IPS-20b (cell line): ENCODE measurements at regions not wholly inside any gene's neighbourhood (a gene's known extent, or its start where the extent isn't known, plus 50 kb on each side); places are given as distances from the start of the nearest gene placed in this dataset.
"Not testable (repeated sequence)": the region's sequence is repeated elsewhere in the genome, so short reads cannot be mapped to it uniquely, and the experiment has no call there.

ENCODE experiments used
- H3K27ac ChIP-seq: one replicate; pipeline ENCODE4 v1.5.1; 2013; ENCODE audit warnings: low read length
- H3K27me3 ChIP-seq: 2 replicates; pipeline ENCODE4 v1.6.1; 2013; ENCODE audit warnings: mild to moderate bottlenecking, low read length, inconsistent platforms; ENCODE audit not compliant: insufficient read depth
- H3K36me3 ChIP-seq: 2 replicates; pipeline ENCODE4 v1.6.1; 2013; ENCODE audit warnings: low read depth, mild to moderate bottlenecking, inconsistent platforms, low read length, moderate library complexity; ENCODE audit not compliant: insufficient read depth
- H3K4me1 ChIP-seq: 2 replicates; pipeline ENCODE4 v1.6.1; 2013; ENCODE audit warnings: mild to moderate bottlenecking, control low read depth, inconsistent platforms, low read length, moderate library complexity; ENCODE audit not compliant: insufficient read depth
- H3K4me3 ChIP-seq: 2 replicates; pipeline ENCODE4 v1.5.1; 2013; ENCODE audit warnings: mild to moderate bottlenecking, low read length, inconsistent platforms
- H3K9ac ChIP-seq: 2 replicates; pipeline ENCODE4 v1.6.1; 2013; ENCODE audit warnings: low read depth, mild to moderate bottlenecking, inconsistent platforms, low read length, moderate library complexity
- H3K9me3 ChIP-seq: 2 replicates; pipeline ENCODE4 v1.6.1; 2013; ENCODE audit warnings: mild to moderate bottlenecking, low read depth, low read length, inconsistent platforms; ENCODE audit not compliant: insufficient read depth

DNA sequence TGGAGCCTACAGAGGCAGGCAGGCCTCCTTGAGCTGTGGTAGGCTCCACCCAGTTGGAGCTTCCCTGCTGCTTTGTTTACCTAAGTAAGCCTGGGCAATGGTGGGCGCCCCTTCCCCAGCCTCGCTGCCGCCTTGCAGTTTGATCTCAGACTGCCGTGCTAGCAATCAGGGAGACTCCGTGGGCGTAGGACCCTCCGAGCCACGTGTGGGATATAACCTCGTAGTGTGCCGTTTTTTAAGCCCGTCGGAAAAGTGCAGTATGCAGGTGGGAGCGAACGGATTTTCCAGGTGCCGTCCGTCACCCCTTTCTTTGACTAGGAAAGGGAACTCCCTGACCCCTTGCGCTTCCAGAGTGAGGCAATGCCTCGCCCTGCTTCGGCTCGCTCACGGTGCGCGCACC is 176.9 kb downstream of the TTC6 start:
- not testable (repeated sequence) for H3K27me3 ChIP-seq, H3K36me3 ChIP-seq, H3K4me1 ChIP-seq, H3K9me3 ChIP-seq, H3K4me3 ChIP-seq, H3K27ac ChIP-seq, H3K9ac ChIP-seq

DNA sequence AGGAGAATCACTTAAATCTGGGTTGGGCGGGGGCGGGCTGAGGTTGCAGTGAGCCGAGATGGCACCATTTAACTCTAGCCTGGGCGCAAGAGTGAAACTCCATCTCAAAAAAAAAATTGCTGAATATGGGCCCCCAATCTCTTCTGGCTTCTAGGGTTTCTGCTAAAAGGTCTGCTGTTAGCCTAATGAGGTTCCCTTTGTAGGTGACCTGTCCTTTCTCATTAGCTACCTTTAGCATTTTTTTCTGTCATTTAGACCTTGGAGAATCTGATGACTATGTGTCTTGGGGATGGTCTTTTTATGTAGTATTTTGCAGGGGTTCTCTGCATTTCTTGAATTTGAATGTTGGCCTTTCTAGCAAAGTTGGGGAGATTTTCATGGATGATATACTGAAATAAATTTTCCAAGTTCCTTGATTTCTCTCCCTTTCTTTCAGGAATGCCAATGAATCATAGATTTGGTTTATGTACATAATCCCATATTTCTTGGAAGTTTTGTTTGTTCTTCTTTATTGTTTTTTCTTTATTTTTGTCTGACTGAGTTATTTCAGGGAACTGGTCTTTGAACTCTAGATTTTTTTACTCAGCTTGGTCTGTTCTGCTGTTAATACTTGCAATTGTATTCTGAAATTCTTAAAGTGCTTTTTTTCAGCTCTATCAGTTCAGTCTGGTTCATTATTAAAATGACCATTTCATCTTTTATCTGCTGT is 181.5 kb downstream of the TTC6 start:
- no peaks in the 10 kb centered on the region for H3K4me1 ChIP-seq
- no peaks in the 10 kb centered on the region; the same call in 1 of the 2 replicates for H3K9me3 ChIP-seq
- H3K4me3 ChIP-seq = no peak overlapping the region
- H3K9ac ChIP-seq = no peak overlapping the region
- no peak overlapping the region for H3K27ac ChIP-seq
- H3K36me3 ChIP-seq = no peaks in the 10 kb centered on the region
- H3K27me3 ChIP-seq = no peaks in the 10 kb centered on the region

DNA sequence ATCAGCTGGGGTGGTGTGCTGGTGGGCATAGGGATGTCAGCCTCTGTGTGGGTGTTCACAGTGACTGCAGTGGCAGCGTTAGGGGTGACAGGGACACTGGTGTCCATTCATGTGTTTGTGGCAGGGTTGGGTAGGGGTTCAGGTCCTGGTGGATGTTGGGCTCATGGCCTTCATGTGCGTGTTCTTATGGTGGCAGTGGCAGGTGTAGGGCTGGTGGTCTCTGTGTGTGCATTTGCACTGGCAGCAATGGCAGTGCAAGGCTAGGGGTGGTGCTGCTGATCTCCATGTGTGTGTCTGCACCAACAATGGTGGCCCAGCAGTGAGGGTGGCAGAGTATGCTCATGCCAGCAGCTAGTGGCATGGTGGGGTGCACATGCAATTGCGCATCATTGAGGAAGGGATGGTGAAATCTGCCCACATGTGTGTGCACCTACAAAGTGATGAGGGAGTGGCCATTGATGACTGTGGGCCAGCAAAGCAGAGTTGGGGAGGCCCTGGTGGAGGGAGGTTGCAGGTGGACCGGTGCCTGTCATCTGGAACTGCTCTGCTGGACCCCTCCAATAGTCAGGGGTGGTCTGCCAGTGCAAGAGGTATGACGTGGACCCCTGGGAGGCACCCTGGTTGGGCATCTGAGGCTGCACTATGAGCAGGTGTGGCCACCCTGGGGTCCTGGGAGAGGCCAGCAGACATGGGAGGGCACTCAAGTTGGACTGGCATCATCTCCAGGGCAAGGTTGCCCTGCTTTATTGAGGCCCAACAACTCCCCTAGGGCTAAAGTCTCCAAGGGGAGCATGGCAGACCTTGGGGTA is 182.9 kb downstream of the TTC6 start:
- H3K4me3 ChIP-seq = no peak overlapping the region
- H3K27me3 ChIP-seq = no peaks in the 10 kb centered on the region
- H3K27ac ChIP-seq = no peak overlapping the region
- H3K36me3 ChIP-seq = no peaks in the 10 kb centered on the region
- H3K9me3 ChIP-seq = no peaks in the 10 kb centered on the region; the same call in 1 of the 2 replicates
- H3K4me1 ChIP-seq = no peaks in the 10 kb centered on the region
- H3K9ac ChIP-seq = no peak overlapping the region

DNA sequence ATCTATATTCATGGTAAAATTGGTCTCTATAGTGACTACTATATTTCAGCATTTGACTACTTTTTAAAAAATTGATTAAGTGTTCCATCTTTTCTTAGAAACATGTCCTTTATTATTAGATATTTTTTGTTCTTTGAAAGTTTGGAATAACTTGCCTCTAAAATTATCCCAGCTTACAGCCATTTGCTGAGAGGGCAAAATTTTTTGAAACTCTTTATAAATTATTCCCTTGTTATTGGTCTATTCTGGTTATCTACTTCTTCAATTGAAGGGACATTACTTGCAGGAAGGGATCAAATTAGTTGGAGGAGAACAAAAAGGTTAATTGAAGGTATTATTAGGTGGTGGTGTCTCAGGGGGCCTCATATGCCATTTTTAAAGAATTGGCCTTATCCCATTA is 184.1 kb downstream of the TTC6 start:
- H3K9ac ChIP-seq = no peak overlapping the region
- no peaks in the 10 kb centered on the region for H3K4me1 ChIP-seq
- no peak overlapping the region for H3K4me3 ChIP-seq
- no peak overlapping the region for H3K27ac ChIP-seq
- no peaks in the 10 kb centered on the region for H3K9me3 ChIP-seq
- no peaks in the 10 kb centered on the region for H3K36me3 ChIP-seq
- no peaks in the 10 kb centered on the region for H3K27me3 ChIP-seq

DNA sequence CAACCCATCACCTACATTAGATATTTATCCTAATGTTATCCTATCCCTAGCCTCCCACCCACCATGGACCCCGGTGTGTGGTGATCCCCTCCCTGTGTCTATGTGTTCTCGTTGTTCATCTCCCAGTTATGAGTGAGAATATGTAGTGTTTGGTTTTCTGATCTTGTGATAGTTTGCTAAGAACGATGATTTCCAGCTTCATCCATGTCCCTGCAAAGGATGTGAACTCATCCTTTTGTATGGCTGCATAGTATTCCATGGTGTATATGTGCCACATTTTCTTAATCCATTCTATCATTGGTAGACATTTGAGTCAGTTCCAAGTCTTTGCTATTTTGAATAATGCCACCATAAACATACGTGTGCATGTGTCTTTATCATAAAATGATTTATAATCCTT is 185.3 kb downstream of the TTC6 start:
- H3K27me3 ChIP-seq = not testable (repeated sequence)

DNA sequence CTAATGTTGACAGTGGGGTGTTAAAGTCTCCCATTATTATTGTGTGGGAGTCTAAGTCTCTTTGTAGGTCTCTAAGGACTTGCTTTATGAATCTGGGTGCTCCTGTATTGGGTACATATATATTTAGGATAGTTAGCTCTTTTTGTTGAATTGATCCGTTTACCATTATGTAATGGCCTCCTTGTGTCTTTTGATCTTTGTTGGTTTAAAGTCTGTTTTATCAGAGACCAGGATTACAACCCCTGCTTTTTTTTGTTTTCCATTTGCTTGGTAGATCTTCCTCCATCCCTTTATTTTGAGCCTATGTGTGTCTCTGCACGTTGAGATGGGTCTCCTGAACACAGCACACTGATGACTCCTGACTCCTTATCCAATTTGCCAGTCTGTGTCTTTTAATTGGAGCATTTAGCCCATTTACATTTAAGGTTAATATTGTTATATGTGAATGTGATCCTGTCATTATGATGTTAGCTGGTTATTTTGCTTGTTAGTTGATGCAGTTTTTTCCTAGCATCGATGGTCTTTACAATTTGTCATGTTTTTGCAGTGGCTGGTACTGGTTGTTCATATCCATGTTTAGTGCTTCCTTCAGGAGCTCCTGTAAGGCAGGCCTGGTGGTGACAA is 188.9 kb downstream of the TTC6 start:
- H3K4me1 ChIP-seq, H3K27ac ChIP-seq: not testable (repeated sequence)

More for the DNA sequence above, 185.3 kb downstream of the TTC6 start:
- H3K9me3 ChIP-seq, H3K4me1 ChIP-seq, H3K36me3 ChIP-seq, H3K9ac ChIP-seq, H3K27ac ChIP-seq, H3K4me3 ChIP-seq: not testable (repeated sequence)

DNA sequence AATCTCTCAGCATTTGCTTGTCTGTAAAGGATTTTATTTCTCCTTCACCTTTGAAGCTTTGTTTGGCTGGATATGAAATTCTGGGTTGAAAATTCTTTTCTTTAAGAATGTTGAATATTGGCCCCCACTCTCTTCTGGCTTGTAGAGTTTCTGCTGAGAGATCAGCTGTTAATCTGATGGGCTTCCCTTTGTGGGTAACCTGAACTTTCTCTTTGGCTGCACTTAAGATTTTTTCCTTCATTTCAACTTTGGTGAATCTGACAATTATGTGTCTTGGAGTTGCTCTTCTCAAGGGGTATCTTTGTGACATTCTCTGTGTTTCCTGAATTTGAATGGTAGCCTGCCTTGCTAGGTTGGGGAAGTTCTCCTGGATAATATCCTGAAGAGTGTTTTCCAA is 189.4 kb downstream of the TTC6 start:
- H3K9ac ChIP-seq, H3K4me1 ChIP-seq, H3K27ac ChIP-seq, H3K27me3 ChIP-seq, H3K9me3 ChIP-seq, H3K36me3 ChIP-seq, H3K4me3 ChIP-seq: not testable (repeated sequence)

More for the DNA sequence above, 188.9 kb downstream of the TTC6 start:
- H3K27me3 ChIP-seq, H3K36me3 ChIP-seq, H3K4me3 ChIP-seq, H3K9me3 ChIP-seq, H3K9ac ChIP-seq: not testable (repeated sequence)

DNA sequence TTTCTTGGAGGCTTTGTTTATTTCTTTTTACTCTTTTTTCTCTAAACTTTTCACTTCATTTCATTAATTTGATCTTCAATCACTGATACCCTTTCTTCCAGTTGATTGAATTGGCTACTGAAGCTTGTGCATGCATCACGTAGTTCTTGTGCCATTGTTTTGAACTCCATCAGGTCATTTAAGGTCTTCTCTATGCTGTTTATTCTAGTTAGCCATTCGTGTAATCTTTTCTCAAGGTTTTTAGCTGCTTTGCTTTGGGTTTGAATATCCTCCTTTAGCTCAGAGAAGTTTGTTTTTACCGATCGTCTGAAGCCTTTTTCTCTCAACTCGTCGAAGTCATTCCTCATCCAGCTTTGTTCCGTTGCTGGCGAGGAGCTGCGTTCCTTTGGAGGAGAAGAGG is 189.9 kb downstream of the TTC6 start:
- H3K27me3 ChIP-seq, H3K4me3 ChIP-seq, H3K36me3 ChIP-seq, H3K4me1 ChIP-seq, H3K27ac ChIP-seq, H3K9me3 ChIP-seq, H3K9ac ChIP-seq: not testable (repeated sequence)

DNA sequence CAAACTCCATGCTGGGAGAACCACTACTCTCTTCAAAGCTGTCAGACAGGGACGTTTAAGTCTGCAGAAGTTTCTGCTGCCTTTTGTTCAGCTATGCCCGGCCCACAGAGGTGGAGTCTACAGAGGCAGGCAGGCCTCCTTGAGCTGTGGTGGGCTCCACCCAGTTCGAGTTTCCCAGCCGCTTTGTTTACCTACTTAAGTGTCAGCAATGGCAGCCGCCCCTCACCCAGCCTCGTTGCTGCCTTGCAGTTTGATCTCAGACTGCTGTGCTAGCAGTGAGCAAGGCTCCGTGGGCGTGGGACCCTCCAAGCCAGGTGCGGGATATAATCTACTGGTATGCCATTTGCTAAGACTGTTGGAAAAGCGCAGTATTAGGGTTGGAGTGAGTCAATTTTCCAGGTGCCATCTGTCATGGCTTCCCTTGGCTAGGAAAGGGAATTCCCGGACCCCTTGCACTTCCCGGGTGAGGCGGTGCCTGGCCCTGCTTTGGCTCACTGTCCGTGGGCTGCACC is 190.7 kb downstream of the TTC6 start:
- H3K9me3 ChIP-seq, H3K27ac ChIP-seq, H3K27me3 ChIP-seq, H3K4me1 ChIP-seq, H3K36me3 ChIP-seq, H3K9ac ChIP-seq, H3K4me3 ChIP-seq: not testable (repeated sequence)

DNA sequence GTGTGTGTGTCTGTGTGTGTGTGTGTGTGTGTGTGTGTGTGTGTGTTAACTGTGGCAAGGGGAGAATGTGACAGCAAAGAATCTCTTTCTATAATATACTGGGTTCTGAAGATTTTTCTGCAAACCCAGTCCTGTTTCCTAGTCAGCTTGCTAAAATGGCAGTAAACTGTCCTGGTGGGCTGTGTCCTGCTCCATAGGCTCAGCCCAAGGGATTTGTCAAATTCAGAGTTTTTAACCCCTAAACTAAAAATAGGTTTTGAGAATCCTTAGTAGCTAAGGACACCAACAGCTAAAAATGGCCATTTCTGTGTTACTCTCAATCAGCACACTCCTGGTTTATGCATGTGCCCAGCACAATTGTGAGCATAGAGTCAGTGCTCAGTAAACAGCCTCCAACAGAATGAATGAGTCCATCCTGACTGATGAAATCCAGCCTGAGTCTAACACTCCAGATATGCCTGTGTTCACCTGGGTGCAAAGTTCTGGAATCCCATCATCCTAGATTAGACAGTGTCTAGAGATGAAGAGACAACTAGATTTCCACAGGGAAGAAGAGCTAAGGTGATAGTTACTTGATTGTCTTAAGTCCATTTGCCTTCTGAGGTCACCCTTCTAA is 192.6 kb downstream of the TTC6 start:
- H3K4me1 ChIP-seq = no peaks in the 10 kb centered on the region
- no peaks in the 10 kb centered on the region for H3K27me3 ChIP-seq
- H3K36me3 ChIP-seq = no peaks in the 10 kb centered on the region

DNA sequence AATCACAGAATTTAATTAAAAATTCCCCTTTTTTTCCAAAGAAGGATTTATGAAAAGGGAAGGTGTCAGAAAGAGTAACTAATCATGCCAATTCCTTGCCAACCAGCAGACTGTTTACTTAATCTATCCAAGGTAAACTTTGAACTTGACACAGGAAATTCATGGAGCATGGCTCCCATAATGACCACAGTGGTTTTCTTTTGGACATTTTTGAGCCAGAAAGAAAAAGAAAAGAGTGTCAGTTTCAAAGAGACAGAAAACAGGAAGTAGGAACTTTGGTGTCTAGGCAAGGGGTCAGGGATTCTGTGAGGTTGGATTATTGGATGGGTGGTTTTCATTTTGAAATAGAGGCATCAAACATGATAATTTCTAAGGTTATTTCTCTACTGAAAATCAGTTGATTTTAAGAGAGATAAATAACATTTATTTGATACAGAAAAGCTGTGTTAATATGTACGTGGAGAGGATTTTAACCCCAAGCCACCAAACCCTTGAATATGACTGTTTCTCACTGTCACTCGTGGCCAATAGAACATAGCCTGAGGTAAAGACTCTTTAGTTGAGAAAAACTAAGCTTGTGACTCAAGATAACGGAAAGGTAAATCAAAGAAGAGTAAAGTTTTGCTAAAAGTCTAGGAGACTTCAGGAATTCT is 196.1 kb downstream of the TTC6 start:
- H3K27ac ChIP-seq = no peak overlapping the region
- H3K9ac ChIP-seq = no peak overlapping the region
- H3K27me3 ChIP-seq = no peaks in the 10 kb centered on the region
- no peaks in the 10 kb centered on the region for H3K9me3 ChIP-seq
- H3K36me3 ChIP-seq = no peaks in the 10 kb centered on the region
- no peak overlapping the region for H3K4me3 ChIP-seq
- H3K4me1 ChIP-seq = no peaks in the 10 kb centered on the region

More for the DNA sequence above, 192.6 kb downstream of the TTC6 start:
- Histone ChIP-seq H3K4me3 (no peak overlapping the region), H3K27ac (no peak overlapping the region), H3K9ac (no peak overlapping the region), H3K9me3 (no peaks in the 10 kb centered on the region)
